ENCODE measurements at regions not wholly inside any gene's neighbourhood (a gene's known extent, or its start where the extent isn't known, plus 50 kb on each side); places are given as distances from the start of the nearest gene placed in this dataset.

DNA sequence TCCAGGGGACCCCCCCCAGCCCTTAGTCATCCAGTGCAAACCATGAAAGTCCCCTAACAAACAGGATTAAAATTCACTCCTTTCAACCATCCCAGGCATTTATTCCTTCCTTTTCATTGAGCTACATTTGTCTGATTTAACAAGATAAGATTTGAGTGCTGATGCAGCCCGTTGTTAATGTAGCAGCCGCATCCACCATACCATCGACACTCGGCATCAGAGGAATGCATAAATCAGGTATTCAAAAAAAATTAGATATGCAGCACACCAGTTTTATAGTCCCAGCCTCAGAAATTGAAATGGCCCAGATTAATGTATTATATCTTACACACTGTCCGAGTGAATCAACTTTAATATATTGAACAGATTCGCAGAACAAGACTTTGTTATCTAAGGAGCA lies 676.5 kb upstream of the FANCL start:
- TF ChIP-seq POLR2AphosphoS5 (IDR thresholded peaks at IDR 0.05) = no peak
- no peak for TF ChIP-seq POLR2A (IDR thresholded peaks at IDR 0.05)
